ENCODE measurements at regions not wholly inside any gene's neighbourhood (a gene's known extent, or its start where the extent isn't known, plus 50 kb on each side); places are given as distances from the start of the nearest gene placed in this dataset.

DNA sequence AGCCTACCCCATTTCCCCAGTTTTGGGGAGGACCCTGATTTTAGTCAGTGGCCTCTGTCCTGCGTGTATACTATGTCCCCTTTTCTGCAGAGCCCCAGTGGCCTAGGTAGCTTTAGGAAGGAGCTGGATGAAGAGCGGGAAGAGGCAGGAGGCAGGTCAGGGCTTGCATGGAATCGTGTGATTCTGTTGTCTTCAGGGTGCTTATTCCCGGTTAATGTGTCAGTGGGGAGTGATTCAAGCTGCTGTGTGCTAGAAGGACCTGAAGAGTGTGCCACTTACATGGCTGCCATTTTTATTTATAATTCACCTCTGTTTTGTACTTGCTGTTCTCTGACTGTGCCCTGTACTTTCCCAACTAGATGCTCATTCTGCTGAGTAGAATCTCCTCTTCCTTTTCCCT, 127.3 kb upstream of the AMOT start:
- Histone ChIP-seq H3F3A (ENCODE audit: insufficient read depth, low read length, poor library complexity, severe bottlenecking) (no peaks in the 10 kb centered on the region), H4K20me1 (ENCODE audit: insufficient read depth) (no peaks in the 10 kb centered on the region), H3K79me2 (replicated peaks; ENCODE audit: insufficient read depth, low read length) (no peaks in the 10 kb centered on the region), H3K27ac (ENCODE audit: low read length) (no peak overlapping the region), H3K4me2 (ENCODE audit: low read length) (no peak overlapping the region), H2AFZ (ENCODE audit: low read depth, low read length) (no peak overlapping the region), H3K9ac (ENCODE audit: low read length) (no peak overlapping the region), H3K9me3 (ENCODE audit: low read length) (no peaks in the 10 kb centered on the region), H3K27me3 (ENCODE audit: insufficient read depth, low read depth, low read length) (no peaks in the 10 kb centered on the region), H3K9me2 (ENCODE audit: insufficient read depth, low read length) (no peaks in the 10 kb centered on the region), H3K36me3 (ENCODE audit: insufficient read depth, low read length) (no peaks in the 10 kb centered on the region), H3K4me3 (ENCODE audit: low read length) (no peak overlapping the region)
- no peak for TF ChIP-seq POLR2AphosphoS5 (IDR thresholded peaks at IDR 0.05)
- TF ChIP-seq RAD21 (conservative IDR thresholded peaks at IDR 0.05): no peak
- TF ChIP-seq SMC3 (conservative IDR thresholded peaks at IDR 0.05; ENCODE audit: poor library complexity): no peak
- TF ChIP-seq TAF1 (IDR thresholded peaks at IDR 0.05; ENCODE audit: low read depth): no peak
- TF ChIP-seq, protein P1, sequence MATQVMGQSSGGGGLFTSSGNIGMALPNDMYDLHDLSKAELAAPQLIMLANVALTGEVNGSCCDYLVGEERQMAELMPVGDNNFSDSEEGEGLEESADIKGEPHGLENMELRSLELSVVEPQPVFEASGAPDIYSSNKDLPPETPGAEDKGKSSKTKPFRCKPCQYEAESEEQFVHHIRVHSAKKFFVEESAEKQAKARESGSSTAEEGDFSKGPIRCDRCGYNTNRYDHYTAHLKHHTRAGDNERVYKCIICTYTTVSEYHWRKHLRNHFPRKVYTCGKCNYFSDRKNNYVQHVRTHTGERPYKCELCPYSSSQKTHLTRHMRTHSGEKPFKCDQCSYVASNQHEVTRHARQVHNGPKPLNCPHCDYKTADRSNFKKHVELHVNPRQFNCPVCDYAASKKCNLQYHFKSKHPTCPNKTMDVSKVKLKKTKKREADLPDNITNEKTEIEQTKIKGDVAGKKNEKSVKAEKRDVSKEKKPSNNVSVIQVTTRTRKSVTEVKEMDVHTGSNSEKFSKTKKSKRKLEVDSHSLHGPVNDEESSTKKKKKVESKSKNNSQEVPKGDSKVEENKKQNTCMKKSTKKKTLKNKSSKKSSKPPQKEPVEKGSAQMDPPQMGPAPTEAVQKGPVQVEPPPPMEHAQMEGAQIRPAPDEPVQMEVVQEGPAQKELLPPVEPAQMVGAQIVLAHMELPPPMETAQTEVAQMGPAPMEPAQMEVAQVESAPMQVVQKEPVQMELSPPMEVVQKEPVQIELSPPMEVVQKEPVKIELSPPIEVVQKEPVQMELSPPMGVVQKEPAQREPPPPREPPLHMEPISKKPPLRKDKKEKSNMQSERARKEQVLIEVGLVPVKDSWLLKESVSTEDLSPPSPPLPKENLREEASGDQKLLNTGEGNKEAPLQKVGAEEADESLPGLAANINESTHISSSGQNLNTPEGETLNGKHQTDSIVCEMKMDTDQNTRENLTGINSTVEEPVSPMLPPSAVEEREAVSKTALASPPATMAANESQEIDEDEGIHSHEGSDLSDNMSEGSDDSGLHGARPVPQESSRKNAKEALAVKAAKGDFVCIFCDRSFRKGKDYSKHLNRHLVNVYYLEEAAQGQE (IDR thresholded peaks at IDR 0.05; ENCODE audit: borderline replicate concordance): no peak
- TF ChIP-seq MXI1 (conservative IDR thresholded peaks at IDR 0.05; ENCODE audit: poor library complexity, severe bottlenecking): no peak
- TF ChIP-seq EP300 (conservative IDR thresholded peaks at IDR 0.05; ENCODE audit: poor library complexity, severe bottlenecking): no peak
- TF ChIP-seq, protein P2, sequence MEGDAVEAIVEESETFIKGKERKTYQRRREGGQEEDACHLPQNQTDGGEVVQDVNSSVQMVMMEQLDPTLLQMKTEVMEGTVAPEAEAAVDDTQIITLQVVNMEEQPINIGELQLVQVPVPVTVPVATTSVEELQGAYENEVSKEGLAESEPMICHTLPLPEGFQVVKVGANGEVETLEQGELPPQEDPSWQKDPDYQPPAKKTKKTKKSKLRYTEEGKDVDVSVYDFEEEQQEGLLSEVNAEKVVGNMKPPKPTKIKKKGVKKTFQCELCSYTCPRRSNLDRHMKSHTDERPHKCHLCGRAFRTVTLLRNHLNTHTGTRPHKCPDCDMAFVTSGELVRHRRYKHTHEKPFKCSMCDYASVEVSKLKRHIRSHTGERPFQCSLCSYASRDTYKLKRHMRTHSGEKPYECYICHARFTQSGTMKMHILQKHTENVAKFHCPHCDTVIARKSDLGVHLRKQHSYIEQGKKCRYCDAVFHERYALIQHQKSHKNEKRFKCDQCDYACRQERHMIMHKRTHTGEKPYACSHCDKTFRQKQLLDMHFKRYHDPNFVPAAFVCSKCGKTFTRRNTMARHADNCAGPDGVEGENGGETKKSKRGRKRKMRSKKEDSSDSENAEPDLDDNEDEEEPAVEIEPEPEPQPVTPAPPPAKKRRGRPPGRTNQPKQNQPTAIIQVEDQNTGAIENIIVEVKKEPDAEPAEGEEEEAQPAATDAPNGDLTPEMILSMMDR (IDR thresholded peaks at IDR 0.05; ENCODE audit: poor library complexity, severe bottlenecking): no peak
- no peak for TF ChIP-seq EZH2 (IDR thresholded peaks at IDR 0.05; ENCODE audit: borderline replicate concordance, insufficient read depth, low read length, poor library complexity, severe bottlenecking)

DNA sequence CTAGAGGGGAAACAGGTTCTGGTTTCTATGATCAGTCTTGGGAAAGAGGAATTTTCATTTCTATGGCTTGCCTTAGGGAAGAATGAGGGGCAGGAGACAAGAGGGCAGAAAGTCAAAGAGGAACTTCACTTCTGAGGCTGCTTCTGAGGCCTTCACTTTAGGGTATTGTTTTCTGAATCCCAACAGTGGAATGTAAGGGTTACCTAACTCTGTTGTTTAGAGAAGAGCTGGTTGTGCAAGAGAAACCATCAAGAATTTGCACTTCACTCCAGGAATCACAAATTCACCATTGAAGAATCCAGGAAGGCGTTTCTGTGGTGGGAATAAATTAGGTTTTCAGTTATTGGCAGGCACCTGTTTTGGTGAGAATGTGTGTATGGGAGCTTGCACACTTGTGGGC, 126.7 kb upstream of the AMOT start:
- Histone ChIP-seq H3F3A (ENCODE audit: insufficient read depth, low read length, poor library complexity, severe bottlenecking) (no peaks in the 10 kb centered on the region), H3K36me3 (ENCODE audit: insufficient read depth, low read length) (no peaks in the 10 kb centered on the region), H3K79me2 (replicated peaks; ENCODE audit: insufficient read depth, low read length) (no peaks in the 10 kb centered on the region), H4K20me1 (ENCODE audit: insufficient read depth) (no peaks in the 10 kb centered on the region), H2AFZ (ENCODE audit: low read depth, low read length) (no peak overlapping the region), H3K27me3 (ENCODE audit: insufficient read depth, low read depth, low read length) (no peaks in the 10 kb centered on the region), H3K4me2 (ENCODE audit: low read length) (no peak overlapping the region), H3K4me3 (ENCODE audit: low read length) (no peak overlapping the region), H3K9ac (ENCODE audit: low read length) (no peak overlapping the region), H3K9me2 (ENCODE audit: insufficient read depth, low read length) (no peaks in the 10 kb centered on the region), H3K27ac (ENCODE audit: low read length) (no peak overlapping the region), H3K9me3 (ENCODE audit: low read length) (no peaks in the 10 kb centered on the region)
- TF ChIP-seq, protein P2 (IDR thresholded peaks at IDR 0.05; ENCODE audit: poor library complexity, severe bottlenecking): no peak
- TF ChIP-seq RAD21 (conservative IDR thresholded peaks at IDR 0.05): no peak
- TF ChIP-seq EP300 (conservative IDR thresholded peaks at IDR 0.05; ENCODE audit: poor library complexity, severe bottlenecking): no peak
- no peak for TF ChIP-seq POLR2AphosphoS5 (IDR thresholded peaks at IDR 0.05)
- TF ChIP-seq EZH2 (IDR thresholded peaks at IDR 0.05; ENCODE audit: borderline replicate concordance, insufficient read depth, low read length, poor library complexity, severe bottlenecking): no peak
- TF ChIP-seq TAF1 (IDR thresholded peaks at IDR 0.05; ENCODE audit: low read depth): no peak
- TF ChIP-seq SMC3 (conservative IDR thresholded peaks at IDR 0.05; ENCODE audit: poor library complexity): no peak
- no peak for TF ChIP-seq MXI1 (conservative IDR thresholded peaks at IDR 0.05; ENCODE audit: poor library complexity, severe bottlenecking)
- TF ChIP-seq, protein P1 (IDR thresholded peaks at IDR 0.05; ENCODE audit: borderline replicate concordance): no peak
